CD4-positive, alpha-beta T cell treated with Interleukin-12 subunit alpha and Interleukin-12 subunit beta, for 1 hour (primary cell): ENCODE measurements at regions not wholly inside any gene's neighbourhood (a gene's known extent, or its start where the extent isn't known, plus 50 kb on each side); places are given as distances from the start of the nearest gene placed in this dataset.

Experiments
- DNase-seq: peaks from one replicate; pipeline ENCODE4 v3.0.0-alpha.2; 2020

DNA sequence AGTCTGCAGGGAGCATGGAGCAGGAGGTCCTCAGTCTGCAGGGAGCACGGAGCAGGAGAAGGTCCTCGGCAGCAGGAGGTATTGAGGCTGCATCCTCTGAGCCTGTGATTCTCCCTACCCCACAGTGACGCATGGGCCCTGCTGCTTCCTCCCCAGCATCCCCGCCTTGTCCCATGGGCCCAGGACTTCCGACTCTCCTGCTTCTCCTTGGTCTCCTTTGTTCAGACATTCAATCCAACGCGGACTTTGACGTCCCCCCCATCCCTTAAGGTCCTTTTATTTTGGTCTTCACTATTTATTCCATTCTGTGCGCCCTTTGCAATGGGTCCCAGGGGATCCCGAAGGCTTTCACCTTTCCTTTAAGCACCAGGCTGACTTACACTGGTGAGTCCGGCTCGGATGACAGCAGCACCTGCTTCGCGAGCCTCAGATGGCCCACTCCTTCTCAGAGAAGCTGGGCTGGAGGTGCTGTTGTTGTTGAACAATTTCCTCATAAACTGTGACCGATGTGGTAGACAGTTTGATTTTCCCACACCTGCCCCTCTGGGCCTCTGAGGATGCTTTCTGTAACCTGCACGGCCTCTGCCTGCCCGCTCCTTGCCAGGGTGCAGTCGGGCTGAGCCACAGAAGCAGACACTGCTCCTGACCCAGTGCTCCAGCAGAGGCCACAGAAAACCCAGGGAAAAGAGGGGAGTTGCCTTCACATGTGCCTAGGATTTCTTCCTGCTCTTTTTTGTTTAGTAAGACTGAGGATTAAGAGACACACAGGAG lies 407.2 kb upstream of the SHH start:
- no peak for DNase-seq

DNA sequence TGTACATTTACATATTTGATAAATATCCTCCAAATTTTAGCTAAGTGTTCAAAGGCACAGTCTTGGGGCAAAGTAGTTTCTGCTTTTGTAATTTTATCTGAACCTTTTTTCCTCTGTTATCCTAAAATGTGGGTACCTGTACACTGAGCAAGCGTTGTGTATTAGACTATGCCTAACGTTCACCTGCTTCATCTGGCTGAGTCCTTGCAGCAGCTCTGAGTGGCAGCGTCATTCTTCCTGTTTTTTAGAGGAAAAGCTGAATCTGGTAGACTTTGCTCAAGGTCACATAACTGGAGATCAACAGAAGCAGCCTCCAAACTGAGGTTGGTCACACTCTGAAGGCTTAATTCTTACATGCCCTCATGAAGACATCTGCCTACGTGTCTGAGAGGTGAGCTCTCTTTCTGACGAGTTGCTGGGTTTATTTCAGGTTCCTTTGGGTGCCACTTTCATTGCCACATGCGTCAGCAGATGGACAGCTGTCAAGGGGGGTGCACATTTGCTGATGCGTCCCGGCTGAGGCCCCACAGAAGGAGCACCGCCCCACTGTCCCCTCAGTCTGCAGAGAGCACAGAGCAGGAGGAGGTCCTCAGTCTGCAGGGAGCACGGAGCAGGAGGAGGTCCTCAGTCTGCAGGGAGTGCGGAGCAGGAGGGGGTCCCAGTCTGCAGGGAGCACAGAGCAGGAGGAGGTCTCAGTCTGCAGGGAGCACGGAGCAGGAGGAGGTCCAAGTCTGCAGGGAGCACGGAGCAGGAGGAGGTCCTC lies 406.5 kb upstream of the SHH start:
- no peak for DNase-seq

- no peak for DNase-seq
These were observed 405.5 kb upstream of the SHH start for GRCh38 chr7:156217803-156218202.

DNA sequence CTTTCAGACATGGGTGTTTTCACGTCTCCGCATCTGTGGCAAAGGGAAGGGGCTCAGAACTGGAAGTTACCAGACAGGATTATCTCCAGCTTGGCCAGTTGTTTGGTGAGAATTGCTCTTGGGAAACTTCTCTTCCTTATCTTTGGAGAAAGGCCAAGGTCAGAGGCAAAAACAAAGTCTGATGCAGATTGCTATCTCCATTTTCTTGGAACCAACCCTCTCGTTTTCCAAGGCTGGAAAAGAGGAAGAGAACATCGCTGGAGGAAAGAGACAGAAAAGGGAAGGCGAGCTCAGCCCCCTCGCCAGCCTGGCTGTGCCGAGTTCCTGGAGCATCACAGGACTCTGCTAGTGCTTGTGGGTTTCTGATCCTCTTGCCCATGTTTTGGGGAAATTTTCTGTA lies 396.8 kb upstream of the SHH start:
- no peak for DNase-seq

DNA sequence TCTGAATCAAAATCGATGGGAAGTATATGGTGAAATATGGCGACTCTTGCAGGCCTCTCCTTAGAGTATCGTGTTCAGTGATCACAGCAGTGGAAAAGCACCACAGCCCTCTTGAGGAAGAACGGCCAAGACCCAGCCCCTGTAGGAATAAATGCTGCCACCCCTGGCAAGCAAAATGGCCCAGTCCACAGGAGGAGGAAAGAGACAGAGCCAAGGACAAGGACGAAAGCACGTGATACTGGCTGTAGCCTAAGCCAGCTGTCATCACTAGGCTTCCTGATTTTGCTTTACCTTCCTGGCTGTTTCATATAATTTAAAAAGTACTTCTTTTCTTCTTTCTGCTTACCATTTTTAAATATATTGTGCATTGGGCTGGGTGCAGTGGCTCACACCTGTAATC lies 395.0 kb upstream of the SHH start:
- no peak for DNase-seq

DNA sequence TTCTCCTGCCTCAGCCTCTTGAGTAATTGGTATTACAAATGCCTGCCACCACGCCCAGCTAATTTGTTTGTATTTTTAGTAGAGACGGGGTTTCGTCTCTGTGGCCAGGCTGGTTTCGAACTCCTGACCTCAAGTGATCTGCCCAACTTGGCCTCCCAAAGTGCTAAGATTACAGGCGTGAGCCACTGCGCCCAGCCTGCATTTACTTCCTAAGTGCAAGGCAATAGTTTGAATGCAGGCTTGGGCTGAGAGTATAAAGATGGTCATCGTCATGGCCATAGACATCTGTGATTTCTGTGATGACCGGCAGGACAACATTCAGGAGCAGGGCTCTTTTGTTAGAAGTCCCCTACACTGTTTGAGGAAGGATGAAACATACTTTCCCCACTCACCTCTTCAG lies 393.9 kb upstream of the SHH start:
- no peak for DNase-seq

DNA sequence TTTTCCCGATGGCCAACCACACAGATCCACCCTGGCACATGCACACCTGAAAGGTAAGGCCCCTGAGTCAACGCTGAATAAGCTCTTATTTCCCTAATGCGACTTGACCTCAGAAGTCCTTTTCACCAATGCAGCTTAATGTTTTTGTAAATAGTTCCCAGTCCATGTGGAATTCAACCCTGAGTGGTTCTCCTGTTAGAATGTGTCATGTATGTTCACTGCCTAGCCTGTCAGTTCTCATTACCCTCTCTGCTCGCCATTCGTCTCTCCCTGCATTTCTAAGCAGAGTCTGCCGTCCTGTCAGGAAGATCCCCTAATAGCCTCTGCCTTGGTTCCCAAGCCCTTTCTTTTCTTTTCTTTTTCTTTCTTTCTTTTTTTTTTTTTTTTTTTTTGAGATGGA lies 392.6 kb upstream of the SHH start:
- no peak for DNase-seq

DNA sequence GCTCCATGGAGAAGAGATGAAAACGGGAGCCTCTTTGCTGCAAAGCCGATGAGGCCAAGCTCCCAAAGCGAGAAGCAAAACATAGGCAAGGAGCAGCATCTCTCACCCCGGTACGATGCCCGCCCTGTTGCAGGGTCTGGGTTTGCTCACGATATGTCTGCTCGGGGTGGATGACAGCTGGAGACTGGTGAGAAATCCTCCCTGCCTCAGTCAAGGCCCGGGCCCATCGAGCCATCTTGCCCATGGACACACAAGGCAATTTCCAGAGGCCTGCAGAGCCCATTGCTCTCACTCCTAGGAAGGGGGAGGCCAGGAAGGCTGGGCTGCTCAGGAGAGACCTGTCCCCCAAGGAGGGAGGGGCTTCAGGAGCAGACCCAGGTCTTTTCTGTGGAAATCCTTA lies 391.7 kb upstream of the SHH start:
- no peak for DNase-seq

DNA sequence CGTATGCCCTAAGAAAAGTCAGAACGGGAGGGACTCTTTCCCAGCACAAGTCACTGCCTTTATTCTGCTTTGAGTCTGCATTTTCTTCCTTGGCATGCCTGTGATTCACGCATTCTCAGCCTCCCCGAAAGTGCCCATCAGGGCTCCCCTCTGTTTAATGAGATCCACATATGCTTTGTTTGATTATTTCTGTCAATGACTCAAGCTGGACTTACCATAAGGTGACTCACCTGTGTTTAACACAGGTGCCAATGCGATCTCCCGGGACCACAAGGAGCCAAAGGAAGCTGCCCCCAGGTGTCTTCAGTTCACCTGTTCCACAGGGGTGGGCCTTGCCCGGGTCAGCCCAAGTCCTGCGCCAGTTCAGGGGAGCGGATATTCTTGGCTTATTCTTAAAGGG lies 386.0 kb upstream of the SHH start:
- DNase-seq, result no peak

DNA sequence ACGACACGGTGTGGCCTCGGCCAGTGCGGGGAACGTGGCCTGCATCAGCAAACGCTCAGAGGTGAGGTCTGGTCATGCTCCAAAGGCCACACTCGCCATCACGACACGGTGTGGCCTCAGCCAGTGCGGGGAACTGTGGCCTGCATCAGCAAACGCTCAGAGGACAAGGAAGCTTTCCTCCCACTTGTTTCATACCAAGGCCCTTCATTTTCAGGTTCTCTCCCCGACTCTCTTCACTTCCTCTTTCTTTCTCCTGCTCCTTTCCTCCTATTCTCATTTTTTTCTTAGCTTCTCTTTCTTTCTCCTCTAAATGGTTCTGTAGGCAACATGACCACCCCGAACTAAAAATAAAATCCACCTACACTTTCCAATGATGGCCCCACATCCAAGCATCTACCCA lies 384.4 kb upstream of the SHH start:
- no peak for DNase-seq

DNA sequence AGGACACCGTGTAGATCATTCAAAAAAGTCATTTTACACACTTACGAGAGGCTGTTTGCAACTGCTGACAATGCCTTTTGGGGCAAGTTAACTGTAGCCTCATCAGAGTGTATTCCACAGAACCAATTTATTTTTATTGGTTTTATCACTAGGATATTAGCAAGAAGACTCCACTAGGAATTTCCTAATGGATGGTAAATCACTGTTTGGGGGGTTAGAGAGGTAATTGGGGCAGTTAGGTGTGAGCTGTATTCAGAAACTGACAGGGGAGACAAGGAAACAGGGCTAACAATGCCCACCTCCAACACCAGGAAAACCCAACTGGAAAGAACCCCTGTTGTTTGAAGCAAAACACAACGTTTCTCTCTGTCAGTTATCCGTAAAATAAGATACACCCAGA lies 383.0 kb upstream of the SHH start:
- no peak for DNase-seq

DNA sequence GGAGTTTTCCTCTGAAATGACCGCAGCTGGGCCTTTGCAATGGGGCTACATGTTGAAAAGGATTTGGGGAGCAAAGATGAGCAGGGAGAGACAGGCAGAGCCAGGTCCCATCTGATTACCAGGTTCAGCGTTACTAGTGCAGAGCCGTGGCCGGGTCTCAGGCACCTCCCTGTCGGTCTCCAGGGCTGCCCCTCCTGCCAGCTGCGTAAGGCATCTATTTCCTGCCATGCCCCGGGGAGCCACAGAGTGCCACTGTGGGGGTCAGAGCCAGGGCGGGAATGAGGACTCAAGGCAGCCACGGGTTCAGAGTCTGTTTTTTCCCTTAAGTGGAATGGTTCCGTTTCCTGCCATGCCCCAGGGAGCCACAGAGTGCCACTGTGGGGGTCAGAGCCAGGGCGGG lies 382.6 kb upstream of the SHH start:
- DNase-seq, result no peak

- DNase-seq, result no peak
These were observed 380.7 kb upstream of the SHH start for GRCh38 chr7:156192921-156193320.

DNA sequence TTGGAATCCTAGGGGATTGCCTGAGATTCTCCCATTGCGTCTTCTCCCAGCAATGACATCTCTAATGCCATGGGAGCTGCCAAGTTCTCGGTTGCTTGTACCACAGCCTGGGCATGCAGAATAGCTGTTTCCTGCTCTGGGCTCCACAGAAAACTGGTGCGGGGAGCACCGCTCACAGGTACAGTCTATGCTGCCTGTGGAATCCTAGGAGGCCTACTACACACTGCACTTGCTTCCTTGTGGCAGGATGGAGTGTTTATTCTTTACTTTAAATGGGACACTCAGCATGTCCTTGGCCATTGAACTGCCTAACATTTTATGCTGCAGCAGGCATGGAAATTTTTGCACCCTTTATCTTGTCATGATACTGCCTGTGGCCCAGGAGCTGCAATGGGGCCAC lies 378.8 kb upstream of the SHH start:
- no peak for DNase-seq

GRCh38 chr7:156185076-156185475 lies 372.8 kb upstream of the SHH start:
- no peak for DNase-seq

- DNase-seq, result no peak
These were observed 371.9 kb upstream of the SHH start for GRCh38 chr7:156184164-156184563.

DNA sequence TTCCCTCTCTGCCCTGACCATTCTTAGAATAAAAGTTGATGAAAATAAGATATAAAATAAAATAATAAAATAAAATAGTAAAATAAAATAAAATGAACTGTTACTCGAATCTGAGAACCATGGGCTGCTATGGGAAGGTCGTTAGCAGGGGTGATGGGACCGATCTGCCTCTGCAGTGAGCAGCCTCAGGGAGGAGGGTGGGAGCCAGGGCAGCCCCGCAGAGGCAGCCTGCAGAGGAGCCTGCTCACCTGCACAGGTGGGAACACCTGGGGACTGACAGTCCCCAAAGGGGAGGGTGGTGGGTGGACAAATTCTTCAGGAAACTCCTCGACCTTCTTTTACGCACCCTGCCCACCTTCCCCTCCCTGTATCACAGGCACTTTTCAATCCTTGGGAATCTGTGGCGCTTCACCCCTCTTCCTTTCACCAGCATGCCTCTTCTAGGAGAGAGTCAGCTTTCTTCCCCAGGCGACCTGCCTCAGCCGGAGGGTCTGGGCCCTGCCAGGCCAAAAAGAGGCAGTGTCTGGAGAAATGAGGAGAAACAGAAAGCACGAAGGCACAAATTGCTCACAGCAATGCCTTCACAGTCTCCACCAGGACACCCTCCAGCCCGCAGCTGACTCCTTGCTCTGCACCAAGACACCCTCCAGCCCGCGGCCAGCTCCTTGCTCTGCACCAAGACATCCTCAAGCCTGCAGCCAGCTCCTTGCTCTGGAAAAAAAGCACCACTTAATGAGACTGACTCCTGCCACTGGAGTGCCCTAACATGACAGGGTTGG lies 368.4 kb upstream of the SHH start:
- DNase-seq, result no peak

GRCh38 chr7:156179872-156180390 lies 367.7 kb upstream of the SHH start:
- DNase-seq, result no peak

- no peak for DNase-seq
These were observed 366.6 kb upstream of the SHH start for GRCh38 chr7:156178857-156179256.

- DNase-seq, result no peak
These were observed 366.0 kb upstream of the SHH start for GRCh38 chr7:156178214-156178613.

GRCh38 chr7:156177422-156178055 lies 365.3 kb upstream of the SHH start:
- DNase-seq, result no peak

DNA sequence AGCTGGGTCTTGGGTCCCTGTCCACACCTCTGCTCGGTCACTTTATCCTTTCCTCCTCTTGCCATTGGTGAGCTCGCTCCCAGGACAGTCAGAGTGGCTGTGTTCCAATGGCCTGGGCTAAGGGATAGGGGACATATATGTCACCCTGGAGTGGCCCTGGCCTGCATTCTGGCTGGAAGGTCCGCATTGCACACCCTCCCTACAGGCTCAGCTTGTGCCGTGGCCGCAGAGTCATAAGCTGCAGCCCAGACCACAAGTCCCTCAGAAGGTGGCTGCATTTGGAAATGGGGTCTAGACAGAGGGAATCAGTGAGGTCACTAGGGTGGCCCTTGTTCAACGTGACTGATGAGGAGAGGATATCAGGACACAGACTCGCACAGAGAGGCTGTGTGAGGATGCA lies 363.8 kb upstream of the SHH start:
- no peak for DNase-seq

- no peak for DNase-seq
These were observed 362.7 kb upstream of the SHH start for GRCh38 chr7:156175003-156175402.
